Colonic mucosa (tissue), 4 donors: ENCODE measurements at regions not wholly inside any gene's neighbourhood (a gene's known extent, or its start where the extent isn't known, plus 50 kb on each side); places are given as distances from the start of the nearest gene placed in this dataset.

Source experiments
- DNase-seq: peaks from one replicate; pipeline ENCODE4 v3.0.0-alpha.2; 2020
- H3K27ac ChIP-seq: fragments of 200-600 bp; one replicate; pipeline ENCODE4 v1.8.0; 2021
- H3K27me3 ChIP-seq: fragments of 200-600 bp; one replicate; pipeline ENCODE4 v1.8.0; 2021
- H3K36me3 ChIP-seq: fragments of 200-600 bp; one replicate; pipeline ENCODE4 v1.8.0; 2021
- H3K4me1 ChIP-seq: fragments of 200-600 bp; one replicate; pipeline ENCODE4 v1.8.0; 2021; ENCODE audit warnings: mild to moderate bottlenecking
- H3K4me3 ChIP-seq: fragments of 200-600 bp; one replicate; pipeline ENCODE4 v1.8.0; 2021
- H3K9ac ChIP-seq, 2 donors: one replicate each; pipeline ENCODE4 v1.7.0; 2013; ENCODE audit warnings: control low read depth in 2 of 2, low read depth in 2 of 2, low read length in 2 of 2
- H3K9me3 ChIP-seq: fragments of 200-600 bp; one replicate; pipeline ENCODE4 v1.8.0; 2021
- intact Hi-C: fragments of 100-400 bp; cut with DNase I; formaldehyde crosslinking; loops from one replicate; pipeline ENCODE4 v1.14.1; 2022
- TF ChIP-seq, protein P1 (sequence below): fragments of 200-600 bp; IDR thresholded peaks from one replicate; pipeline ENCODE4 v1.8.0; 2022; ENCODE audit warnings: antibody characterized with exemption, mild to moderate bottlenecking
- donor health status: healthy.
- donor health status: DM: no; HTN: no; CAD: no.
- donor health status: DM: no; HTN: no; CAD: no.

- no peaks in the 10 kb centered on the region for H3K4me1 ChIP-seq
- no peak overlapping the region for H3K9ac ChIP-seq
- intact Hi-C loops, result no loop called here
- no peak for DNase-seq
- H3K4me3 ChIP-seq, result no peak overlapping the region
- TF ChIP-seq, protein P1, sequence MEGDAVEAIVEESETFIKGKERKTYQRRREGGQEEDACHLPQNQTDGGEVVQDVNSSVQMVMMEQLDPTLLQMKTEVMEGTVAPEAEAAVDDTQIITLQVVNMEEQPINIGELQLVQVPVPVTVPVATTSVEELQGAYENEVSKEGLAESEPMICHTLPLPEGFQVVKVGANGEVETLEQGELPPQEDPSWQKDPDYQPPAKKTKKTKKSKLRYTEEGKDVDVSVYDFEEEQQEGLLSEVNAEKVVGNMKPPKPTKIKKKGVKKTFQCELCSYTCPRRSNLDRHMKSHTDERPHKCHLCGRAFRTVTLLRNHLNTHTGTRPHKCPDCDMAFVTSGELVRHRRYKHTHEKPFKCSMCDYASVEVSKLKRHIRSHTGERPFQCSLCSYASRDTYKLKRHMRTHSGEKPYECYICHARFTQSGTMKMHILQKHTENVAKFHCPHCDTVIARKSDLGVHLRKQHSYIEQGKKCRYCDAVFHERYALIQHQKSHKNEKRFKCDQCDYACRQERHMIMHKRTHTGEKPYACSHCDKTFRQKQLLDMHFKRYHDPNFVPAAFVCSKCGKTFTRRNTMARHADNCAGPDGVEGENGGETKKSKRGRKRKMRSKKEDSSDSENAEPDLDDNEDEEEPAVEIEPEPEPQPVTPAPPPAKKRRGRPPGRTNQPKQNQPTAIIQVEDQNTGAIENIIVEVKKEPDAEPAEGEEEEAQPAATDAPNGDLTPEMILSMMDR, result no peak
- no peaks in the 10 kb centered on the region for H3K36me3 ChIP-seq
- H3K27ac ChIP-seq, result no peak overlapping the region
- H3K9me3 ChIP-seq, result no peaks in the 10 kb centered on the region
- H3K27me3 ChIP-seq, result no peaks in the 10 kb centered on the region
Observed at GRCh38 chr5:34606101-34606500, 50.0 kb upstream of the RAI14 start.
